ENCODE measurements at regions not wholly inside any gene's neighbourhood (a gene's known extent, or its start where the extent isn't known, plus 50 kb on each side); places are given as distances from the start of the nearest gene placed in this dataset.

GRCh38 chr6:17047889-17048288, 54.0 kb upstream of the STMND1 start:
- no peak for DNase-seq

GRCh38 chr6:17045581-17046322, 56.1 kb upstream of the STMND1 start:
- DNase-seq = no peak

GRCh38 chr6:17043148-17043522, 58.7 kb upstream of the STMND1 start:
- DNase-seq = no peak

GRCh38 chr6:17042422-17043147, 59.3 kb upstream of the STMND1 start:
- no peak for DNase-seq

GRCh38 chr6:17039266-17039665, 62.6 kb upstream of the STMND1 start:
- DNase-seq = no peak

- DNase-seq = no peak
These were observed 63.5 kb upstream of the STMND1 start for GRCh38 chr6:17038316-17038715.

- no peak for DNase-seq
These were observed 65.8 kb upstream of the STMND1 start for GRCh38 chr6:17036065-17036393.

GRCh38 chr6:17035257-17036064, 66.4 kb upstream of the STMND1 start:
- no peak for DNase-seq

GRCh38 chr6:17033746-17034145, 68.1 kb upstream of the STMND1 start:
- no peak for DNase-seq

- no peak for DNase-seq
These were observed 68.7 kb upstream of the STMND1 start for GRCh38 chr6:17032988-17033634.

- DNase-seq = no peak
These were observed 69.3 kb upstream of the STMND1 start for GRCh38 chr6:17032590-17032987.

- no peak for DNase-seq
These were observed 69.9 kb upstream of the STMND1 start for GRCh38 chr6:17031961-17032360.

- no peak for DNase-seq
These were observed 74.4 kb upstream of the STMND1 start for GRCh38 chr6:17027441-17027840.

GRCh38 chr6:17022604-17023003, 79.2 kb upstream of the STMND1 start:
- no peak for DNase-seq

- no peak for DNase-seq
These were observed 80.3 kb upstream of the STMND1 start for GRCh38 chr6:17021539-17021889.

- no peak for DNase-seq
These were observed 80.8 kb upstream of the STMND1 start for GRCh38 chr6:17020889-17021538.

- DNase-seq = no peak
These were observed 83.4 kb upstream of the STMND1 start for GRCh38 chr6:17018425-17018824.

- no peak for DNase-seq
These were observed 84.4 kb upstream of the STMND1 start for GRCh38 chr6:17017416-17017815.

GRCh38 chr6:17015551-17016381, 86.1 kb upstream of the STMND1 start:
- DNase-seq = no peak

GRCh38 chr6:17015144-17015543, 86.7 kb upstream of the STMND1 start:
- DNase-seq = no peak

- DNase-seq = no peak
These were observed 88.1 kb upstream of the STMND1 start for GRCh38 chr6:17013701-17014100.
